ENCODE measurements at regions not wholly inside any gene's neighbourhood (a gene's known extent, or its start where the extent isn't known, plus 50 kb on each side); places are given as distances from the start of the nearest gene placed in this dataset.

- H3K9me3 ChIP-seq = no peaks in the 10 kb centered on the region
- peaks cover 8 to 16% of the 10 kb centered on the region in 2 experiments for H3K4me1 ChIP-seq (ENCODE audit: control insufficient read depth in 1 of 2, insufficient read depth in 1 of 2, low read depth in 1 of 2, low read length in 1 of 2)
- no peaks in the 10 kb centered on the region for H3K27me3 ChIP-seq
- no peak overlapping the region for H3K4me3 ChIP-seq (ENCODE audit: low read depth in 1 of 2, low read length in 1 of 2)
- no peak for TF ChIP-seq CTCF (IDR thresholded peaks at IDR 0.05)
- H3K36me3 ChIP-seq = no peaks in the 10 kb centered on the region
- no peak overlapping the region for H3K27ac ChIP-seq
These were observed 129.7 kb upstream of the NFIA start for GRCh38 chr1:60952612-60953111.

DNA sequence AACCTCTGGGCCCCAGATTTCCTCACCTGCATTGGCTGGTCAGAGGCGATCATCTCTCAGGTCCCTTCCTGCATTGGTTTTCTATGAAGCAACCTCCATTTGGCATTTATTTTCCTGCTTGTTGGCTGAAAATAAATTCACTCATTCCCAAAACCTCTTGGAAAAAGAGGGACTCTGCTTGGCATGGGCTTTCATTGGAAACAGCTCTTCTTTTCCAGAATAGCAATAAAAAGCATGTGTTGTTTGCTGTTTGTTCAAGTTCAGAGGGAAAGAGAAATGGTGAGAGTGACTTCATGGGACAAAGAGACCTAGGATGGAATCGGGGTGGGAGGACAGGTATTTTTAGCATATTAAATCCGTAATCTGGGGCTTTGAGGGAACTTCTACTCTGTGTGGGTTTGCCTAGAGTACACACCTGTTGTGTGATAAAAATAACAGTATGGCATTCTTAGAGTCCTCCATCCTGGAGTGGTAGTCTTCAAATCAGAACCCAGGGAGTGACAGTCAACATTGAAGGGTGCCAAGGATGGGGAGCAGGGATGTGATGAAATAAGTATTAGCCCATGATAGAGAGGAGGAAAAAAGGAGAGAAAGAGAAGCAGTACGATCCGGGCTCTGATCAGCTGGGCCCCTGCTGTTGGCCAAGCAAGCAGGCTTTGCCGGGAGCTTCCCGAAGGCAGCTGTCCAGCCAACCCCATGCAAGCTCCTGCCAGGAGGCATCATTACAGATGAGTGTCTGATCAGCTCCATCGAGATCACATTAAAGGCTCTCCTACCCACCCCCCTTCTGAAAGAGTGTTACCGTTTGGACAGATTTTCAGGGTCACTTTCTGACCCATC is 131.9 kb upstream of the NFIA start:
- Histone ChIP-seq H3K4me1 (ENCODE audit: control insufficient read depth in 1 of 2, insufficient read depth in 1 of 2, low read depth in 1 of 2, low read length in 1 of 2) (peaks cover 8 to 16% of the 10 kb centered on the region in 2 experiments), H3K4me3 (ENCODE audit: low read depth in 1 of 2, low read length in 1 of 2) (no peak overlapping the region), H3K36me3 (no peaks in the 10 kb centered on the region), H3K27me3 (no peaks in the 10 kb centered on the region), H3K9me3 (no peaks in the 10 kb centered on the region), H3K27ac (no peak overlapping the region)
- no peak for TF ChIP-seq CTCF (IDR thresholded peaks at IDR 0.05)

- TF ChIP-seq CTCF (IDR thresholded peaks at IDR 0.05) = no peak
- Histone ChIP-seq H3K9me3 (no peaks in the 10 kb centered on the region), H3K4me3 (ENCODE audit: low read depth in 1 of 2, low read length in 1 of 2) (no peak overlapping the region), H3K4me1 (ENCODE audit: control insufficient read depth in 1 of 2, insufficient read depth in 1 of 2, low read depth in 1 of 2, low read length in 1 of 2) (peaks cover 8 to 16% of the 10 kb centered on the region in 2 experiments), H3K27me3 (no peaks in the 10 kb centered on the region), H3K27ac (no peak overlapping the region), H3K36me3 (no peaks in the 10 kb centered on the region)
These were observed 132.5 kb upstream of the NFIA start for GRCh38 chr1:60949826-60950197.

DNA sequence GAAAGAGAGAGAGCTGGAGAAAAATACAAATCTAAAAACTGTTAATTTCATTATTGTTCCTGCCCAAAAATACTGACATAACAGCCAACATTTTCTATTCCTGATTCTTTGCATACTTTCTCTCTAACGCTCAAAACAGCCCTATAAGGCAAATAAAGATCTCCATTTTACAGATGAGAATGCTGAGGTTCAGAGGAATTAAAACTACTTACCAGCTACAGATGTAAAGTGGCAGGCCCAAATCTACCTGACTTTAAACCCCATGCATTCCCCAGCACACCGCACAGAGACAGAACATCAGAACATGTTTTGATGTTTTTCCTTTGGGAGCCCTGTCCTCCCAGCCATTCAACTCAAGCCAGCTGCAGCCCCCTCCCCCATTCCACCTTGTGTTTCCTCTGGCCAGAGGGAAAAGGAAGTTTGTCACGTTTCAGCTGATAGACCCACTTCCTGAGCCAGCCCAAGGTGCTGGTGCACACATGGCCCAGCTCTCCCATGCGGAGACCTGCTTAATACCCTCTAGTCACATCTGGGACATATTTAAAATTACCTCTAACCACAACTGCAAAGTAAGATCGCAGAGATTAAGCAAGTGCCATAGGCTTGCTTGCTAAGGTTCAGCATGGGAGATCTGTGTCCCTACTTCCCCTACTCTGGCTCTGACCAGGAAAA is 133.1 kb upstream of the NFIA start:
- Histone ChIP-seq H3K27ac (no peak overlapping the region), H3K9me3 (no peaks in the 10 kb centered on the region), H3K27me3 (no peaks in the 10 kb centered on the region), H3K36me3 (no peaks in the 10 kb centered on the region), H3K4me3 (ENCODE audit: low read depth in 1 of 2, low read length in 1 of 2) (no peak overlapping the region), H3K4me1 (ENCODE audit: control insufficient read depth in 1 of 2, insufficient read depth in 1 of 2, low read depth in 1 of 2, low read length in 1 of 2) (peaks cover 8 to 16% of the 10 kb centered on the region in 2 experiments)
- TF ChIP-seq CTCF (IDR thresholded peaks at IDR 0.05) = no peak

DNA sequence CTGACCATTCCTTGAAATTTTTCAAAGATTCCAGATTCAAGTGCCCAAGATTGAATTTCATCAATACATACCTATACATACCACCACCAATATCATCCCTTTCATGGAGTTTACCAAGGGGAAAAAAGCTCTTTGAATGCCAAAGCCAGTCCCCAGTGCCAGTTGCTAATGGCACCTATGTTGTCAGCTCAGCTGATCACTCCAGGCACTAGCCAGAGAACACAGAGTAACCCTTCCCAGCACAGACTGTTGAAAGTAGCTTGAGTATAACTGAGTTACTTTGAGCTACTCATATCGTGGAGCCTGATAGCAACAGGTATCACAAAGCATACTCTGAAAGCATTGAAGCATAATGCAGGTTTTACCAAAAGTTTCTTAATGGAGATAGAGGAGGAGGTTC is 133.9 kb upstream of the NFIA start:
- H3K27me3 ChIP-seq = no peaks in the 10 kb centered on the region
- no peaks in the 10 kb centered on the region for H3K36me3 ChIP-seq
- H3K4me1 ChIP-seq (ENCODE audit: control insufficient read depth in 1 of 2, insufficient read depth in 1 of 2, low read depth in 1 of 2, low read length in 1 of 2) = peaks cover 8 to 16% of the 10 kb centered on the region in 2 experiments
- H3K4me3 ChIP-seq (ENCODE audit: low read depth in 1 of 2, low read length in 1 of 2) = no peak overlapping the region
- no peak overlapping the region for H3K27ac ChIP-seq
- no peak for TF ChIP-seq CTCF (IDR thresholded peaks at IDR 0.05)
- no peaks in the 10 kb centered on the region for H3K9me3 ChIP-seq
